ENCODE measurements at regions not wholly inside any gene's neighbourhood (a gene's known extent, or its start where the extent isn't known, plus 50 kb on each side); places are given as distances from the start of the nearest gene placed in this dataset.

DNA sequence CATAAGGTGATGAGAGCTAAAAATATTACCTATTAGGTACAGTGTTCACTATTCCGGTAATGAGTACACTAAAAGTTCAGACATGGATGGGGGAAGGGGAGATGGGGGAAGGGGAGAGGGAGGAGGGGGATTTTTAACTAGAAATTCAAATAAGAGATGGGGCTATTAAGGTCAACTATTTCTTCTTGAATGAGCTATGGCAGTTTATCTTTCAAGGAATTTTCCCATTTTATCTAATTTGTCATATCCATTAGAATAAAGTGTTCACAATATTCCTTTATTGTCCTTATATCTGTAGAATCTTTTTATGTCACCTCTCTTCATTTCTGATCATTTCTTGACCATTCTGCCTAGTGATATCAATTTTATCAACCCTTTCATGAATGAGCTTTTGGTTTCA is 362.4 kb downstream of the SUCLA2 start:
- Mint-ChIP-seq H3K9me3 (peaks cover 4% of the 10 kb centered on the region), H3K4me3 (no peak overlapping the region), H3K27me3 (peaks cover 3% of the 10 kb centered on the region), H3K27ac (no peak overlapping the region), H3K4me1 (no peaks in the 10 kb centered on the region), H3K36me3 (peaks cover 2% of the 10 kb centered on the region)

DNA sequence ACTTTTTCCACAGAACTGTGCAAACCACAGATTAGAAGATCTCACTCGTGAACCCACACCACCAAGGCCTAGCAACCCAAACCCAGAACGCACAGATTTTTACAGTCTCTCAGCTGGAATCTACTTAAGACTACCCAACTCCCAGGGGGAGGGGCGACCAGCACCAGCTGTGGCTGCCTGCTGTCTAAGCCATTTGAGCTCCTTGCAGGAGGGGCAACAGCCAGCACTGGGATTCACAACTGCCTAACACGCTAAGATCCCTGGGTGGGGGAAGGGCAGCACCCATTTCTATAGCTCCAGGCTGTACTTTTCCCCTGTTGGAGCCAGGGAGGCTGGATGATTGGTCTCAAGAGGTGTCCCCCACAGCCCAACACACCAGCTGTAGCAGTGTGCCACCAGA is 368.8 kb downstream of the SUCLA2 start:
- Mint-ChIP-seq H3K4me1 (no peaks in the 10 kb centered on the region), H3K27me3 (peaks cover 6% of the 10 kb centered on the region), H3K27ac (no peak overlapping the region), H3K4me3 (no peak overlapping the region), H3K9me3 (peaks cover 7% of the 10 kb centered on the region), H3K36me3 (peaks cover 2% of the 10 kb centered on the region)

DNA sequence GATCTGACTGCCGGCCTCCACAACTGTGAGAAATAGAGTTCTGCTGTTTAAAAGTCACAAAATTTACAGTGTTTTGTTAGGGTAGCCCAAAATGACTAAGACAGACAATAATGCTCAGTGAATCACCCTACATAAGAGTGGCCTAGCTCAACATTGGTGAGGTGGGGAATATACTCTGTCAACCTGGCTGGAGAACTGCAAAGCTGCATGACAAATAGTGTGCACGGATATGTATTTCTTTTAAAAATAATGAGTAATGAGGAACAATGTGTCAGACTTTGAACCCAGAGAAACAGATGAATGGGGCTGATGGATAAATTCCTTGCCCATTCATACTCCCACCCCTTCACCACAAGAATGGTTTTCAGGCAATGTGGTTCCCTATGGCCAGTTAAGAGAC is 372.4 kb downstream of the SUCLA2 start:
- Mint-ChIP-seq H3K4me1 (no peaks in the 10 kb centered on the region), H3K27ac (no peak overlapping the region), H3K9me3 (peaks cover 15% of the 10 kb centered on the region), H3K4me3 (no peak overlapping the region), H3K27me3 (peaks cover 9% of the 10 kb centered on the region), H3K36me3 (no peaks in the 10 kb centered on the region)

DNA sequence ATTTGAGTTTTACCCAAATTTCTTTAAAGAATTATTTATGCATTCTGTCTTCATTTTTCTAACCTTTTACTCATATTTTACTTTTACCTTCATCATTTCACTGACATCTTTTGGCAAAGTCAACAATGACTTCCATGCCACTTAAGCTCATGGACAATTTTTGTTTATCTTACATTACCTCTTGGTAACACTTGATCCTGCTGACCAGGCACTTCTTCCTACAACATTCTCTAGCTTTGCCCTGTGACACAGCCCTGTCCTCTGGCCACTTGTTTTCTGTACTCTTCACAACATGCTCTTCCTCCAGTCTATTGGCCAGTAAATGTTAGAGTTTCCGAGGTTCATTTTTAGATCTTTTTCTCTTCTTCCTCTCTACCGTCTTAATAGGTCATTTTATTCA is 377.2 kb downstream of the SUCLA2 start:
- no peak overlapping the region for H3K27ac Mint-ChIP-seq
- peaks cover 13% of the 10 kb centered on the region for H3K9me3 Mint-ChIP-seq
- H3K4me1 Mint-ChIP-seq: no peaks in the 10 kb centered on the region
- H3K27me3 Mint-ChIP-seq: peaks cover 10% of the 10 kb centered on the region
- no peaks in the 10 kb centered on the region for H3K36me3 Mint-ChIP-seq
- no peak overlapping the region for H3K4me3 Mint-ChIP-seq

DNA sequence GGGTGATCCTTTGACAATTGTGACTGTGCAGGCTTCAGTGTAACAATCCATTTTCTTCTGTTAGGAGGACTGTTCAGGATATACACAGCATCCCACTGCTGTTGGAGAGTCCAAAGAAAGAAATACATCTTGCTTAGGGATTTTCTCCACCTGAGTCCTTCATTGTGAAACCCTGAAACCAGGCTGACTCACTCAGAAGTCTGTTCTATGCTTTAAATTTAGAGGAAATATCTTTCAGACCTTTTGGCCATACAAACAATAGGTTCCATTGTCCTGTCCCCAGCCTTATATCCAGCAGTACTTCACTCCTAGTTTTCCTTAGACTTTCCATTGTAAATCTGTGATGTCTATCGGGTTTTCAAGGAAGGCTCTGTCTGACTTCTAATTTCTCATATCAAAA is 379.1 kb downstream of the SUCLA2 start:
- no peaks in the 10 kb centered on the region for H3K4me1 Mint-ChIP-seq
- H3K9me3 Mint-ChIP-seq: peaks cover 16% of the 10 kb centered on the region
- no peak overlapping the region for H3K27ac Mint-ChIP-seq
- H3K36me3 Mint-ChIP-seq: no peaks in the 10 kb centered on the region
- peaks cover 10% of the 10 kb centered on the region for H3K27me3 Mint-ChIP-seq
- no peak overlapping the region for H3K4me3 Mint-ChIP-seq

DNA sequence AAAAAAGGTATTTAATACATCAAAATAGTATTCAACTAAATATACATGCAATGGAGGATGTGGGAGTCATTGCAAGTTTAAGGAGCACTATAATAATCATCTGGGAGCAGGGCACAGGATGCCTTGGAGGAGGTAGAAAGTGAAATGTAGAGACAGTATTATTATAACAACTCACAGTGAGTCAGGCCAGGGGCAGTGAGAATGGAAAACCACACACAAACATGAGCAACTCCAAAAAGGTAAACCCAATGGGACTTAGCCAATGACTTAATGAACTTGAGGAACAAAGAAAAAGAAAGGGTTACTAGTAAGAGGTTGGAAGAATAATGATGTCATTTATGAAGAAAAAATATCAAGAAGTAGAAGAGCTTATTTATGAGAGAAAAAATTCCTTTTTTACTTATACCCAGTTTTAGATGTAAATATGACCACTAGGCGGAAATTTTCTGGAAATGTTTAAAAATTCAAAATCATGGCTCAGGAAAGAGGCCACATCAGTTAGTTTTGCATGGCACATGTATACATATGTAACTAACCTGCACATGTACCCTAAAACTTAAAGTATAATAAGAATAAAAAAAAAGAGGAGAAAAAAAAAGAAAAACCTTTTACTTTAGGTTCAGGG is 389.3 kb downstream of the SUCLA2 start:
- no peak overlapping the region for H3K4me3 Mint-ChIP-seq
- no peaks in the 10 kb centered on the region for H3K4me1 Mint-ChIP-seq
- H3K27ac Mint-ChIP-seq: no peak overlapping the region
- H3K36me3 Mint-ChIP-seq: no peaks in the 10 kb centered on the region
- no peaks in the 10 kb centered on the region for H3K27me3 Mint-ChIP-seq
- peaks cover 4% of the 10 kb centered on the region for H3K9me3 Mint-ChIP-seq

DNA sequence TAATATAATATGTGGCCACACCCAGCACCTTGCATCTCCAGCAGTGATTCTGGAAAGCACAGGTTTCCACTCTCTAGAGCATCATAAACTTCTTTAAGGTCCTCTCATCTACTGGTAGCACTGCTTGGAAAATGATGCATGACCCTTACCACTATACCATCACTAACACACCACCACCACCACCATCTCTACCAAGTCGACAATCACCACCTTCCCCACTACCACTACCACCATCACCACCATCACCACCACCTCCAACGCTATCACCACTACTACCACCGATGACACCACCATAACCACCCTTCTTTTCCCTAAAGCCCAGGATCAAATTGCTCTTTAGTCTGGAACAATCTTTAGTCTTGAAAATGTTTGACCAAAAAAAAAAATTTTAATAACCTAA is 390.4 kb downstream of the SUCLA2 start:
- H3K27me3 Mint-ChIP-seq: no peaks in the 10 kb centered on the region
- H3K36me3 Mint-ChIP-seq: no peaks in the 10 kb centered on the region
- peaks cover 4% of the 10 kb centered on the region for H3K9me3 Mint-ChIP-seq
- H3K4me1 Mint-ChIP-seq: no peaks in the 10 kb centered on the region
- no peak overlapping the region for H3K27ac Mint-ChIP-seq
- H3K4me3 Mint-ChIP-seq: no peak overlapping the region

DNA sequence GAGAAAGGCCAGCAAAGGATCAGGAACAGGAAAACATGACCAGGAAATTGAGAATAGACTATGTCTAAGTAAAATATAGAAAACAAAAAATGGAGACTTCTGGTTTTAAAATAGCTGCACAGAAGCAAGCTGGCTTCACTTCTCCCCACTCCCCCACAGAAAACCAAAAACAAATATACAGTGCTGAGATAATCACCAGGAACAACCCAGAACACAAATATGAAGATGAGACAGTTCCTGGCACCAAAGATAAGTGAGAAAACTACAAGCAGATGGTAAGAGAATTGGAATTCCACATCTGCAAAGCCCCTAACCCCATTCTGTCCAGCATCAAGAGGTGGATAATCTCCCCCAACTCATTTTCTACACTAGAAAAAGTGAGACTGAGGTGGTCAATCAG is 397.7 kb downstream of the SUCLA2 start:
- Mint-ChIP-seq H3K27me3 (peaks cover 3% of the 10 kb centered on the region), H3K27ac (no peak overlapping the region), H3K4me3 (no peak overlapping the region), H3K4me1 (no peaks in the 10 kb centered on the region), H3K9me3 (peaks cover 14% of the 10 kb centered on the region), H3K36me3 (no peaks in the 10 kb centered on the region)

DNA sequence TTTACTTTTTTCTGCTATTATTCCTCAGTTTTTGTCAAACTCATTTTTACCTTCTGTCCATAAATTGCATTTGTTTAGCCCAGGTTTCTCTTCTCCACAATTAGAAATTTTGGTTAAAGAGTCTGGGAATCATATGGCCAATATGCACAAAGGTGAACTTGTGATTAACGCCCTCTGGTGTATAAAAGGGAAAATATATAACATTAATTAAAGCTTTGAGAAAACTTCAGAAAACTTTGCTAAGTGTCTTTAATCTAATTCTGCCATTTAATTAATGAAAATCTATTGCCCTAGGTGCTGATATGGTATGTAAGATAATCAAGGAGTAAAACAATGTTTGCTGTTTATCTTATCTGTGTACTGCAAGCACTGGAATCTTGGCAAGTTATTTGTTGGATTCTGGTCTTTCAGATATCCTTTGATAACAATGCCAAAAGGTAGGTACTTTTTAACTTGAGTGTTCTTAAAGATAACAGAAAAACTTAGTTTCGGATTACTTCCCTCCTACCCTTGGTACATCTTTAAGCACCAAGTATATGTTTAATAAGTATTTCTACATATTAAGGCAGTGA is 402.6 kb downstream of the SUCLA2 start:
- no peak overlapping the region for H3K27ac Mint-ChIP-seq
- no peaks in the 10 kb centered on the region for H3K4me1 Mint-ChIP-seq
- no peak overlapping the region for H3K4me3 Mint-ChIP-seq
- H3K27me3 Mint-ChIP-seq: peaks cover 3% of the 10 kb centered on the region
- H3K9me3 Mint-ChIP-seq: peaks cover 11% of the 10 kb centered on the region
- no peaks in the 10 kb centered on the region for H3K36me3 Mint-ChIP-seq

DNA sequence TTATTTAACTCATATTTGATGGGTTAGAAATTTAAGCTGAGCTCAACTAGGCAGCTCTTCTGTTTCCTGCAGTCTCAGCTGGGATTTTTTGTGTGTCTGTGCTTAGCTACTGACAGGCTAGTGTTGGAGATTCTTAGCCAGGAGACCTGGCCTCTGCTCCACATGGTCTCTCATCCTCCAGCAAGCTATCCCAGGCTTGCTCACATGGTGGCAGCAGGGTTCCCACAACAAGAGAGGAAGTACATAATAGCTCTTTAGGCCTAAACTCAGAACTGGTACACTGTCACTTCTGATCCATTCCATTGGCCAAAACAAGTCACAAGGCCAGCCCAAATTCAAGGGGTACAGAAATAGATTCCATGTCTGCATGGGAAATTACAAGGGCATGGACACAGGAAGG is 406.2 kb downstream of the SUCLA2 start:
- Mint-ChIP-seq H3K4me1 (no peaks in the 10 kb centered on the region), H3K4me3 (no peak overlapping the region), H3K27me3 (no peaks in the 10 kb centered on the region), H3K36me3 (no peaks in the 10 kb centered on the region), H3K27ac (no peak overlapping the region), H3K9me3 (peaks cover 14% of the 10 kb centered on the region)

DNA sequence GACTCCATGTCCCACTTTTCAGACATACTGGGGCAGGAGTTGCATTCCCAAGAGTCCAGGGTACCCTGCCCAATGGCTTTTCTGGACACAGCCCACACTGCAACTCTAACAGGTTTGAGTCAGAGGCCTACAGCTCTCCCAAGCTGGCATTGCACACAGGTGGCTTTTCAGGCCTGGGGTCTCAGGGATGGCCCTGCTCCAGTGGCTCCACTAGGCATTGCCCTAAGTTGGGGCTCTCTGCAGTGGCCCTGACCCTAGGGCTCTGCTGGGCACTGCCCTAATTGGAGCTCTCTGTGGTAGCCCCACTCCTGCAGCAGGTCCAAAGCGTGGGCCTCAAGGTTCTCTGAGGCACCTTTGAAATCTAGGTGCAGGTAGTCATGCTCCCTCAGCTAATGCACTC is 408.8 kb downstream of the SUCLA2 start:
- no peak overlapping the region for H3K4me3 Mint-ChIP-seq

DNA sequence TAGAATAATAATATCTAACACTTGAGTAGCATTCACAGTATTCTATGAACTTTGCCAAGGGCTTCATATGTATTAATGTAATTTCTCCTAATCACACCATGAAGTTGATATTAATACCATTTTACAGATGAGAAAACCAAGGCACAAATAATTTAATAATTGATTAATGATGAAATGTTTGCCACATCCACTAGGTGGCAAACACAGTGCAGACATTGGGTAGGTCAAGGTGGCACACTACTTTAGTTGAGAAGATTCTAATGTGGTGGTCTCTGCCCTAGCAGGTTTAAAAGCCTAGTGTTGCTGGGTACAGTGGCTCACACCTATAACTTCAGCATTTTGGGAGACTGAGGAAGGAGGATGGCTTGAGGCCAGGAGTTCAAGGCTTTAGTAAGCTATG is 412.4 kb downstream of the SUCLA2 start:
- Mint-ChIP-seq H3K4me3 (no peak overlapping the region), H3K36me3 (no peaks in the 10 kb centered on the region), H3K27ac (no peak overlapping the region), H3K27me3 (no peaks in the 10 kb centered on the region), H3K9me3 (peaks cover 14% of the 10 kb centered on the region), H3K4me1 (no peaks in the 10 kb centered on the region)

More for the DNA sequence above, 408.8 kb downstream of the SUCLA2 start:
- Mint-ChIP-seq H3K27me3 (no peaks in the 10 kb centered on the region), H3K27ac (no peak overlapping the region), H3K9me3 (peaks cover 14% of the 10 kb centered on the region), H3K4me1 (no peaks in the 10 kb centered on the region), H3K36me3 (no peaks in the 10 kb centered on the region)

DNA sequence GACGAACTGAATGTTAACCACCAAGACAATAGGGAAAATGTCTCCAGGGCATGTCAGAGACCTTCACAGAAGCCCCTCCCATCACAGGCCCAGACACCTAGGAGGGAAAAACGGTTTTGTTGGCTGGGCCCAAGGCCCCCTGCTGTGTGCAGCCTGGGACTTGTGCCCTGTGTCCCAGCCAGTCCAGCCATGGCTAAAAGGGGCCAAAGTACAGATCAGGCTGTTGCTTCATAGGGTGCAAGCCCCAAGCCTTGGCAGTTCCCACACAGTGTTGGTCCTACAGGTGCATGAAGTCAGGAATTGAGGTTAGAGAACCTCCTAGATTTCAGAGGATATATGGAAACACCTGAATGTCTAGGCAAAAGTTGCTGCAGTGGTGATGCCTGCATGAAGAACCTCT is 428.7 kb downstream of the SUCLA2 start:
- no peaks in the 10 kb centered on the region for H3K4me1 Mint-ChIP-seq
- H3K4me3 Mint-ChIP-seq: no peak overlapping the region
- peaks cover 15% of the 10 kb centered on the region for H3K9me3 Mint-ChIP-seq
- peaks cover 3% of the 10 kb centered on the region for H3K27me3 Mint-ChIP-seq
- no peak overlapping the region for H3K27ac Mint-ChIP-seq
- no peaks in the 10 kb centered on the region for H3K36me3 Mint-ChIP-seq

DNA sequence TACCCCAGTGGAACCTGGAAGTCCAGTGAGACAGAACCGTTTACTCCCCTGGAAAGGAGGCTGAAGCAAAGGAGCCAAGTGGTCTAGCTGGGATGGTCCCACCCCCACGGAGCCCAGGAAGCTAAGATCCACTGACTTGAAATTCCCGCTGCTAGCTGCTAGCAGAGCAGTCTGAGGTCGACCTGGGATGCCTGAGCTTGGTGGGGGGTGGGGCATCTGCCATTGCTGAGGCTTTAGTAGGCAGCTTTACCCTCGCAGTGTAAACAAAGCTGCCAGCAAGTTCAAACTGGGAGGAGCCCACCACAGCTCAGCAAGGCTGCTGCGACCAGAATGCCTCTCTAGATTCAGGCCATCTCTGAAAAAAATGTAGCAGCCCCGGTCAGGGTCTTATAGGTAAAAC is 437.0 kb downstream of the SUCLA2 start:
- Mint-ChIP-seq H3K27me3 (no peaks in the 10 kb centered on the region), H3K36me3 (no peaks in the 10 kb centered on the region), H3K9me3 (peaks cover 7% of the 10 kb centered on the region), H3K4me3 (no peak overlapping the region), H3K4me1 (no peaks in the 10 kb centered on the region), H3K27ac (no peak overlapping the region)

DNA sequence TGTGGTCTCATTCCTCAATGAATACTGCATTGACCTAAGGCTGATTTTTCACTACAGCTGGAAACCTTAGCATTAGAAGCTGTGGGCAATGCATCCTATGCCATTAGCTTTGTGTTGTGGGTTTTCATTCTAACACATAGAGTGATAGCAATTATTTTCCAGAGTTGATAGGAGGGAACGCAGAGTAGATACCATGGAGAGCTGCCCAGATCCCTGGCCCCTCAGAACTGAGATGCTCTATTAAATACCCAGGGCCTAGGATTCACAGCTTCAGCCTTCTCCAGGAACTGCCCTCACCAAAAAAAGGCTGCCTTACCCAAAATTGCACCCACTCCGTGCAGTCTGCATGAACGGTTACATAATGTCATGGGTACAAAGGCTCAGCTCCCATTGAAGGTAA is 444.4 kb downstream of the SUCLA2 start:
- Mint-ChIP-seq H3K4me1 (no peaks in the 10 kb centered on the region), H3K9me3 (no peaks in the 10 kb centered on the region), H3K36me3 (no peaks in the 10 kb centered on the region), H3K27me3 (peaks cover 2% of the 10 kb centered on the region), H3K27ac (no peak overlapping the region), H3K4me3 (no peak overlapping the region)

DNA sequence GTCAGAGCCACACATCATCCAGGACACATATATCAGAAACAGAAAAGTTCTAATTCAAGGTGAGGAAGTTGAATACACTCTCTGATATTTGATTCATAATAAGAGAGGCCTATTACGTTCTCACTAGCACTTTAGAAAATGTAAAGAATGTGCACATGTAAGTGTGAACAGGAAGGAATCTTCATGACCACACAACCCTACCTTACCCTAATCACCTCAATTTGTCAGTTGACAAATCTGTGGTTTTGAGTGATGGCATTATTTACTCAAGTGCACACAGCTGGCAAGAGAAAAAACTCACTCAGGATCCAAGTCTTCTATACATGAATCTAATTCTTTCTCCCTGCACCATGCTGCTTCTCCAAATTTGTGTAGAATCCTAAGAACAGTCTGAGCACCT is 445.8 kb downstream of the SUCLA2 start:
- H3K4me1 Mint-ChIP-seq: no peaks in the 10 kb centered on the region
- H3K4me3 Mint-ChIP-seq: no peak overlapping the region
- no peaks in the 10 kb centered on the region for H3K9me3 Mint-ChIP-seq
- no peak overlapping the region for H3K27ac Mint-ChIP-seq
- no peaks in the 10 kb centered on the region for H3K36me3 Mint-ChIP-seq
- peaks cover 2% of the 10 kb centered on the region for H3K27me3 Mint-ChIP-seq
